H1 (cell line): ENCODE measurements at regions not wholly inside any gene's neighbourhood (a gene's known extent, or its start where the extent isn't known, plus 50 kb on each side); places are given as distances from the start of the nearest gene placed in this dataset.

ENCODE experiments used
- CTCF ChIA-PET: fragments of 300-600 bp; sonication (Branson Sonifier 250); formaldehyde crosslinking; loops from one replicate; lab custom pipeline; 2021; ENCODE audit not compliant: partially characterized antibody; lab: Charles Lee
- POLR2A ChIA-PET: fragments of 300-600 bp; sonication (Branson Sonifier 250); formaldehyde crosslinking; loops from one replicate; lab custom pipeline; 2021; ENCODE audit warnings: inconsistent platforms; ENCODE audit not compliant: partially characterized antibody; lab: Charles Lee
- DNase-seq, 2 experiments: peaks; one replicate each; pipeline versions ENCODE4 v3.0.0 to v3.0.0-alpha.2; 2010 to 2022; ENCODE audit warnings: low spot score in 2 of 2, low read depth in 1 of 2, mixed read lengths in 1 of 2
- FAIRE-seq: peaks from 2 replicates; lab custom pipeline; 2011; peaks lifted over from hg19 to GRCh38; lab: Jason Lieb, UNC
- H2AFZ ChIP-seq: 2 replicates; pipeline ENCODE4 v1.8.1; 2012; ENCODE audit warnings: low read length, inconsistent platforms
- H2AK5ac ChIP-seq: 2 replicates; pipeline ENCODE4 v1.6.1; 2013; ENCODE audit warnings: low read depth, low read length
- H2BK120ac ChIP-seq: replicated peaks from 2 replicates; pipeline ENCODE3; 2013; ENCODE audit warnings: low read depth, low read length, inconsistent platforms
- H2BK12ac ChIP-seq: 2 replicates; pipeline ENCODE4 v1.6.1; 2013; ENCODE audit warnings: low read depth, low read length
- H2BK15ac ChIP-seq: 2 replicates; pipeline ENCODE4 v1.6.1; 2013; ENCODE audit warnings: low read length
- H2BK20ac ChIP-seq: 2 replicates; pipeline ENCODE4 v1.6.1; 2013; ENCODE audit warnings: low read length
- H2BK5ac ChIP-seq: 2 replicates; pipeline ENCODE4 v1.6.1; 2013; ENCODE audit warnings: low read depth, low read length
- H3K14ac ChIP-seq: 2 replicates; pipeline ENCODE4 v1.6.1; 2013; ENCODE audit warnings: inconsistent platforms; ENCODE audit not compliant: insufficient read length
- H3K18ac ChIP-seq: 2 replicates; pipeline ENCODE4 v1.6.1; 2013; ENCODE audit warnings: low read length; ENCODE audit errors: extremely low read depth
- H3K23ac ChIP-seq: 2 replicates; pipeline ENCODE4 v1.6.1; 2013; ENCODE audit warnings: inconsistent platforms; ENCODE audit not compliant: insufficient read length
- H3K23me2 ChIP-seq: 2 replicates; pipeline ENCODE4 v1.6.1; 2013; ENCODE audit warnings: low read depth, low read length
- H3K27ac ChIP-seq: 2 replicates; pipeline ENCODE4 v1.6.1; 2011; ENCODE audit warnings: low read depth, low read length, inconsistent platforms
- H3K27me3 ChIP-seq, 4 experiments: replicated peaks in 1 of 4; 1 replicate in 1 of 4; 2 replicates in 3 of 4; pipeline versions ENCODE4 v1.6.1 to v1.8.1; 2011 to 2013; ENCODE audit warnings: low read length in 3 of 4, mild to moderate bottlenecking in 3 of 4, inconsistent platforms in 2 of 4, mixed read lengths in 2 of 4, moderate library complexity in 1 of 4; ENCODE audit not compliant: control insufficient read depth in 3 of 4, insufficient read depth in 3 of 4; ENCODE audit errors: extremely low read depth in 1 of 4
- H3K36me3 ChIP-seq, 4 experiments: 2 replicates each; pipeline versions ENCODE4 v1.6.1 to v1.8.1; 2011 to 2013; ENCODE audit warnings: mild to moderate bottlenecking in 4 of 4, low read length in 3 of 4, moderate library complexity in 2 of 4, control low read depth in 1 of 4, inconsistent platforms in 1 of 4; ENCODE audit not compliant: insufficient read depth in 4 of 4, control insufficient read depth in 2 of 4
- H3K4ac ChIP-seq: replicated peaks from 2 replicates; pipeline ENCODE3; 2013; ENCODE audit warnings: low read length, low read depth, mixed read lengths, inconsistent platforms; ENCODE audit not compliant: insufficient read length
- H3K4me1 ChIP-seq, 4 experiments: replicated peaks in 1 of 4; 1 replicate in 1 of 4; 2 replicates in 3 of 4; pipeline versions ENCODE4 v1.6.1 to v1.8.1; 2011 to 2013; ENCODE audit warnings: low read length in 3 of 4, inconsistent platforms in 2 of 4, mixed read lengths in 1 of 4; ENCODE audit not compliant: insufficient read depth in 4 of 4, control insufficient read depth in 3 of 4
- H3K4me2 ChIP-seq, 2 experiments: 2 replicates each; pipeline versions ENCODE4 v1.6.1 to v1.8.1; 2011 to 2013; ENCODE audit warnings: low read depth in 2 of 2, low read length in 2 of 2, control low read depth in 1 of 2, inconsistent platforms in 1 of 2, mild to moderate bottlenecking in 1 of 2; ENCODE audit not compliant: insufficient read depth in 1 of 2
- H3K4me3 ChIP-seq, 4 experiments: fragments of 200-600, 300-600 bp in 1 of 4; sonication (generic), shearing (Covaris generic), sonication (Bioruptor Twin) in 1 of 4; 2 replicates each; pipeline versions ENCODE4 v1.5.1 to v1.8.1; 2011 to 2016; ENCODE audit warnings: low read length in 4 of 4, low read depth in 3 of 4, control low read depth in 2 of 4, inconsistent platforms in 2 of 4, mild to moderate bottlenecking in 2 of 4, mixed read lengths in 1 of 4, moderate library complexity in 1 of 4; ENCODE audit not compliant: insufficient read depth in 2 of 4; ENCODE audit errors: extremely low read depth in 1 of 4
- H3K56ac ChIP-seq: replicated peaks from 2 replicates; pipeline ENCODE3; 2013; ENCODE audit warnings: low read depth, mild to moderate bottlenecking, mixed read lengths, low read length, inconsistent platforms; ENCODE audit not compliant: insufficient read length
- H3K79me1 ChIP-seq: 2 replicates; pipeline ENCODE4 v1.6.1; 2013; ENCODE audit warnings: low read depth, low read length, control low read depth
- H3K79me2 ChIP-seq, 2 experiments: 2 replicates each; pipeline versions ENCODE4 v1.6.1 to v1.8.1; 2012 to 2013; ENCODE audit warnings: low read length in 2 of 2, mild to moderate bottlenecking in 2 of 2, inconsistent platforms in 1 of 2; ENCODE audit not compliant: insufficient read depth in 2 of 2, control insufficient read depth in 1 of 2
- H3K9ac ChIP-seq, 4 experiments: replicated peaks in 1 of 4; 1 replicate in 1 of 4; 2 replicates in 3 of 4; pipeline versions ENCODE4 v1.6.1 to v1.8.1; 2011 to 2013; ENCODE audit warnings: low read depth in 3 of 4, low read length in 3 of 4, control low read depth in 2 of 4, mild to moderate bottlenecking in 2 of 4, moderate library complexity in 2 of 4, inconsistent platforms in 1 of 4; ENCODE audit errors: extremely low read depth in 1 of 4
- H3K9me3 ChIP-seq, 2 experiments: 2 replicates each; pipeline versions ENCODE4 v1.6.1 to v1.8.1; 2012 to 2013; ENCODE audit warnings: mild to moderate bottlenecking in 2 of 2, moderate library complexity in 2 of 2, control low read depth in 1 of 2, inconsistent platforms in 1 of 2, low read depth in 1 of 2, low read length in 1 of 2, mixed read lengths in 1 of 2; ENCODE audit not compliant: insufficient read depth in 2 of 2
- H4K20me1 ChIP-seq, 2 experiments: replicated peaks in 1 of 2; 2 replicates each; pipeline versions ENCODE3 to v1.8.1; 2011 to 2013; ENCODE audit warnings: inconsistent platforms in 2 of 2, low read length in 2 of 2, mild to moderate bottlenecking in 1 of 2; ENCODE audit not compliant: insufficient read depth in 2 of 2, control insufficient read depth in 1 of 2
- H4K5ac ChIP-seq: 2 replicates; pipeline ENCODE4 v1.6.1; 2013; ENCODE audit warnings: low read length, low read depth, mixed read lengths, inconsistent platforms; ENCODE audit not compliant: insufficient read length
- H4K8ac ChIP-seq: 2 replicates; pipeline ENCODE4 v1.8.0; 2013; ENCODE audit warnings: mild to moderate bottlenecking, moderate library complexity, low read length, inconsistent platforms; ENCODE audit not compliant: insufficient read depth; ENCODE audit errors: extremely low read depth
- H4K91ac ChIP-seq: replicated peaks from 2 replicates; pipeline ENCODE3; 2013; ENCODE audit warnings: low read length, mixed read lengths, inconsistent platforms; ENCODE audit not compliant: insufficient read length
- KDM1A ChIP-seq: fragments of 200-600, 300-600 bp; sonication (generic); IDR thresholded peaks from 2 replicates; pipeline ENCODE4 v1.7.1; 2016; ENCODE audit warnings: mild to moderate bottlenecking, low read length, borderline replicate concordance
- SIN3A ChIP-seq, 2 experiments: IDR thresholded peaks in 1 of 2; conservative IDR thresholded peaks in 1 of 2; 2 replicates each; pipeline ENCODE4 v1.6.1; 2011 to 2012; ENCODE audit warnings: low read length in 2 of 2, improper control_type of control experiment in 1 of 2, low read depth in 1 of 2, mild to moderate bottlenecking in 1 of 2
- WGBS, 2 experiments: shearing (Covaris generic) in 1 of 2; methylation state at CpG; one replicate each; pipeline versions ENCODE4 v1.1.6 to v1.1.7; 2013 to 2015; ENCODE audit warnings: low lambda C conversion rate in 2 of 2, mixed read lengths in 2 of 2, inconsistent platforms in 1 of 2, low coverage in 1 of 2, missing lambda C conversion rate in 1 of 2; ENCODE audit not compliant: insufficient replicate concordance in 2 of 2, insufficient coverage in 1 of 2, insufficient read length in 1 of 2; ENCODE audit errors: extremely low coverage in 1 of 2, missing lambda C conversion rate in 1 of 2; 5-methylcytosine and 5-hydroxymethylcytosine counted together

DNA sequence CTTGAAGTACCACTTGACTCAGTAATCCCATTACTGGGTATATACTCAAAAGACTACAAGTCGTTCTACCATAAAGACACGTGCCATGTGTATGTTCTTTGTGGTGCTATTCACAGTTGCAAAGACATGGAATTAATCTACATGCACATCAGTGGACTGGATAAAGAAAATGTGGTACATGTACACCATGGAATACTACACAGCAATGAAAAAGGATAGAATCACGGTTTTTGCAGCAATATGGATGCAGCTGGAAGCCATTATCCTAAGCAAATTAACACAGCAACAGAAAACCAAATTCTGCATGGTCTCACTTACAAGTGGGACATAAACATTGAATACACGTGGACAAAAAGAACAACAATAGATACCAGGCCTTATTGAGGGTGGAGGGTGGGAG is 583.4 kb upstream of the CELF2 start:
- H3K56ac ChIP-seq: no peak overlapping the region
- H2AFZ ChIP-seq: no peak overlapping the region
- H2BK5ac ChIP-seq: no peak overlapping the region
- no peak overlapping the region for H2BK12ac ChIP-seq
- WGBS, 2 experiments: 93% methylated on average over 4 of the region's 4 CpGs; no CpG with 5 or more reads in 1 of the 2 experiments
- H2BK20ac ChIP-seq: no peak overlapping the region
- H3K23ac ChIP-seq: no peak overlapping the region
- CTCF ChIA-PET: no interaction called here
- H4K91ac ChIP-seq: no peak overlapping the region
- H4K8ac ChIP-seq: no peak overlapping the region
- no peaks in the 10 kb centered on the region for H3K4me1 ChIP-seq
- H3K79me2 ChIP-seq: no peaks in the 10 kb centered on the region
- no peak overlapping the region for H3K27ac ChIP-seq
- H3K27me3 ChIP-seq: peaks cover 0 to 1% (median 0%) of the 10 kb centered on the region in 4 experiments; a peak in 1 of 7 replicates
- no peak overlapping the region for H3K9ac ChIP-seq
- no peak overlapping the region for H3K4me3 ChIP-seq
- H3K4me2 ChIP-seq: no peak overlapping the region
- H3K9me3 ChIP-seq: peaks cover 0 to 4% of the 10 kb centered on the region in 2 experiments; a peak in 1 of 4 replicates
- H3K79me1 ChIP-seq: no peaks in the 10 kb centered on the region
- no peak overlapping the region for H3K14ac ChIP-seq
- no peak overlapping the region for H4K5ac ChIP-seq
- H2BK15ac ChIP-seq: no peak overlapping the region
- no peak for FAIRE-seq
- H3K18ac ChIP-seq: no peak overlapping the region
- H4K20me1 ChIP-seq: no peaks in the 10 kb centered on the region
- no peaks in the 10 kb centered on the region for H3K36me3 ChIP-seq
- H3K23me2 ChIP-seq: no peaks in the 10 kb centered on the region
- TF ChIP-seq KDM1A: peak; percentile 92; the same call in 1 of the 2 replicates
- TF ChIP-seq SIN3A (conservative IDR thresholded peaks at IDR 0.05 in 1 of 2, IDR thresholded peaks at IDR 0.05 in 1 of 2; ENCODE audit: low read depth in 1 of 2, low read length in 2 of 2): no peak
- POLR2A ChIA-PET: no interaction called here
- no peak overlapping the region for H3K4ac ChIP-seq
- no peak overlapping the region for H2AK5ac ChIP-seq
- no peak for DNase-seq
- H2BK120ac ChIP-seq: no peak overlapping the region
